ENCODE measurements at regions not wholly inside any gene's neighbourhood (a gene's known extent, or its start where the extent isn't known, plus 50 kb on each side); places are given as distances from the start of the nearest gene placed in this dataset.

DNA sequence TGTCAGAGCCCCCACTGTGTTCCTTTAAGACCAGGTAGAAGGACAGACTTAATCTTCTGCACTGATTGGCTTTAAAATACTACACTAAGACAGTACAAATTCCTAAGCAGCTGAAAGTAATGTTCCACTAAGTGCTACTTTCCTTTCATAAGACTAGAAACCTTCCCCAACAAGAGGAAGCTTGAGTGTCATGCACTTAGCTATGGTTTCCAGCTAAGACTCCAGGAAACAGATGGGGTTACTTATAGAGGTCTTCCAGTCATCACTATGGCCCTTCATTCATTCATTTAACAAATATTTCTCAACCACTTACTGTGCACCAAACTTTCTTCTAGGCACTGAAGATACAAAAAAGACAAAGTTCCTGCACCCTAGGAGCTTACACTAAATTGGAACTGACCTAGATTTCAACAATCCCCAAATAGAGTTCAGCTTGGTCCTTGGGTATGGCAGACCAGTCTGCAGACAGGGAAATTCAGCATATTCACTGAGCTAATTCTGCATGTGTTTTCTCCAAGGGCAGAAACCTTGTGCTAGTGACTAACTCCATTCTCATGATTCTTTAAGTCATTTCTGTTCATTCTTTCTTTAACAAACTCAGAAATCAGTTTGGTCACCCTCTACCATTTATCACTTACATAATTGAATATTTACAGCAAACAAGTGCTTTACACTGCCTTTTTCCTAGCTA is 178.4 kb upstream of the MTNR1B start (continued):
- TF ChIP-seq TAF7 (optimal IDR thresholded peaks at IDR 0.05; ENCODE audit: borderline replicate concordance, low read depth, low read length) (no peak), CHD2 (IDR thresholded peaks at IDR 0.05; ENCODE audit: low read length) (no peak)
